PC-9 (cell line): ENCODE measurements at regions not wholly inside any gene's neighbourhood (a gene's known extent, or its start where the extent isn't known, plus 50 kb on each side); places are given as distances from the start of the nearest gene placed in this dataset.

ENCODE experiments used
- EZH2 ChIP-seq: fragments of 200-600 bp; sonication (generic); IDR thresholded peaks from 2 replicates; pipeline ENCODE4 v1.8.0; 2017; ENCODE audit warnings: antibody characterized with exemption, low read depth
- TF ChIP-seq, protein P1 (sequence below): fragments of 200-600 bp; sonication (generic); conservative IDR thresholded peaks from 2 replicates; pipeline ENCODE4 v1.6.1; 2017; ENCODE audit warnings: mixed run types, antibody characterized with exemption, mild to moderate bottlenecking, moderate library complexity

DNA sequence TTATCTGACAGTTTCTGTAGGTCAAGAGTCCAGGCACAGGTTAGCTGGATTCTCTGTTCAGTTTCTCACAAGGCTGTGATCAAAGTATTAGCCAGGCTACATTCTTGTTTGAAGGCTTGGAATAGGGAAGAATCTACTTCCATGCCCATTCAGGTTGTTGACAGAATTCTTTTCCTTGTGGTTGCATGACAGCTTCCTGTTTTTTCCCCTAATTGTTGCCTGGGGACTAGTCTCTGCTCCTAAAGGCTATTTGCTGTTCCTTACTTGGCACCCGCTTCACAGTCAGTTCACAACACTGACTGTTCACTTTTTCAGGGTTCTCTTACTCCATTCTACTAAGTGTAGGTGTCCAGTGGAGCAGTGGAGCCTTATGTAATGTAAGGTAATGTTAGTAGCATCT lies 115.4 kb upstream of the GBE1 start:
- TF ChIP-seq, protein P1, sequence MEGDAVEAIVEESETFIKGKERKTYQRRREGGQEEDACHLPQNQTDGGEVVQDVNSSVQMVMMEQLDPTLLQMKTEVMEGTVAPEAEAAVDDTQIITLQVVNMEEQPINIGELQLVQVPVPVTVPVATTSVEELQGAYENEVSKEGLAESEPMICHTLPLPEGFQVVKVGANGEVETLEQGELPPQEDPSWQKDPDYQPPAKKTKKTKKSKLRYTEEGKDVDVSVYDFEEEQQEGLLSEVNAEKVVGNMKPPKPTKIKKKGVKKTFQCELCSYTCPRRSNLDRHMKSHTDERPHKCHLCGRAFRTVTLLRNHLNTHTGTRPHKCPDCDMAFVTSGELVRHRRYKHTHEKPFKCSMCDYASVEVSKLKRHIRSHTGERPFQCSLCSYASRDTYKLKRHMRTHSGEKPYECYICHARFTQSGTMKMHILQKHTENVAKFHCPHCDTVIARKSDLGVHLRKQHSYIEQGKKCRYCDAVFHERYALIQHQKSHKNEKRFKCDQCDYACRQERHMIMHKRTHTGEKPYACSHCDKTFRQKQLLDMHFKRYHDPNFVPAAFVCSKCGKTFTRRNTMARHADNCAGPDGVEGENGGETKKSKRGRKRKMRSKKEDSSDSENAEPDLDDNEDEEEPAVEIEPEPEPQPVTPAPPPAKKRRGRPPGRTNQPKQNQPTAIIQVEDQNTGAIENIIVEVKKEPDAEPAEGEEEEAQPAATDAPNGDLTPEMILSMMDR, result no peak
- no peak for TF ChIP-seq EZH2
